BJ (cell line): ENCODE measurements at regions not wholly inside any gene's neighbourhood (a gene's known extent, or its start where the extent isn't known, plus 50 kb on each side); places are given as distances from the start of the nearest gene placed in this dataset.
A peak's percentile ranks its signal among the peaks of the same experiment; 100 is the strongest.

Experiments
- CTCF ChIA-PET: fragments of 350-600 bp; formaldehyde crosslinking; extraction: SDS; loops from one replicate; lab custom pipeline; 2021; ENCODE audit warnings: antibody characterized with exemption, inconsistent platforms; lab: Yijun Ruan, JAX
- POLR2A ChIA-PET: fragments of 300-600 bp; sonication (Branson Sonifier 250); formaldehyde crosslinking; extraction: SDS; loops from one replicate; lab custom pipeline; 2021; ENCODE audit warnings: antibody characterized with exemption; lab: Charles Lee
- DNase-seq: peaks from one replicate; pipeline ENCODE4 v3.0.0-alpha.2; 2011; ENCODE audit warnings: low read depth
- H3K27me3 ChIP-seq: 2 replicates; pipeline ENCODE4 v1.6.0; 2011; ENCODE audit warnings: low read length; ENCODE audit not compliant: control insufficient read depth, insufficient read depth
- H3K36me3 ChIP-seq: 2 replicates; pipeline ENCODE4 v1.5.1; 2011; ENCODE audit warnings: low read length; ENCODE audit not compliant: control insufficient read depth, insufficient read depth
- H3K4me3 ChIP-seq: 2 replicates; pipeline ENCODE4 v1.5.1; 2011; ENCODE audit warnings: low read depth, mild to moderate bottlenecking, control low read depth, low read length
- TF ChIP-seq, protein P1 (sequence below): IDR thresholded peaks from 2 replicates; pipeline ENCODE4 v1.5.1; 2011; ENCODE audit warnings: low read depth, mild to moderate bottlenecking, control low read depth, inconsistent platforms, low read length, moderate library complexity; ENCODE audit not compliant: insufficient read depth

DNA sequence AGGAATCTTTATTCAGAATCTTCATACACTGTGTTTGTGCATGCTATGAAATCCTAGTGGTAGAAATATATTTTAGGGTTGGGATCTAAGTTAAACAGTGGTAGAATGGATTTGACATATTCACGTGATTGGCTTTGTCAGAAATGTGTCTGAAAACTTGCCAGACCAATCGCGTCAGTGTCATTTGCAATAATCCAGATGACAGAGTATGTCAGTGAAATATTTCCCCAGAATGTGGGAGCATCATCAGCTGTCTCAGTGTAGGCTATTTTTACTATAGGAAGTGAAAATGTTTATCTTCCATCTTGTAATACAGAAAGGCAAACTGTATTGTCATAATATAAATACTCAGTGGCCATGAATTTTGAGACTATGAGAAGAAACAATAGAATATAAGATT, 220.6 kb upstream of the EDIL3 start:
- Histone ChIP-seq H3K27me3 (no peaks in the 10 kb centered on the region), H3K36me3 (no peaks in the 10 kb centered on the region), H3K4me3 (no peak overlapping the region)
- CTCF ChIA-PET = no interaction called here
- TF ChIP-seq, protein P1, sequence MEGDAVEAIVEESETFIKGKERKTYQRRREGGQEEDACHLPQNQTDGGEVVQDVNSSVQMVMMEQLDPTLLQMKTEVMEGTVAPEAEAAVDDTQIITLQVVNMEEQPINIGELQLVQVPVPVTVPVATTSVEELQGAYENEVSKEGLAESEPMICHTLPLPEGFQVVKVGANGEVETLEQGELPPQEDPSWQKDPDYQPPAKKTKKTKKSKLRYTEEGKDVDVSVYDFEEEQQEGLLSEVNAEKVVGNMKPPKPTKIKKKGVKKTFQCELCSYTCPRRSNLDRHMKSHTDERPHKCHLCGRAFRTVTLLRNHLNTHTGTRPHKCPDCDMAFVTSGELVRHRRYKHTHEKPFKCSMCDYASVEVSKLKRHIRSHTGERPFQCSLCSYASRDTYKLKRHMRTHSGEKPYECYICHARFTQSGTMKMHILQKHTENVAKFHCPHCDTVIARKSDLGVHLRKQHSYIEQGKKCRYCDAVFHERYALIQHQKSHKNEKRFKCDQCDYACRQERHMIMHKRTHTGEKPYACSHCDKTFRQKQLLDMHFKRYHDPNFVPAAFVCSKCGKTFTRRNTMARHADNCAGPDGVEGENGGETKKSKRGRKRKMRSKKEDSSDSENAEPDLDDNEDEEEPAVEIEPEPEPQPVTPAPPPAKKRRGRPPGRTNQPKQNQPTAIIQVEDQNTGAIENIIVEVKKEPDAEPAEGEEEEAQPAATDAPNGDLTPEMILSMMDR = no peak
- DNase-seq = no peak
- POLR2A ChIA-PET = no interaction called here

DNA sequence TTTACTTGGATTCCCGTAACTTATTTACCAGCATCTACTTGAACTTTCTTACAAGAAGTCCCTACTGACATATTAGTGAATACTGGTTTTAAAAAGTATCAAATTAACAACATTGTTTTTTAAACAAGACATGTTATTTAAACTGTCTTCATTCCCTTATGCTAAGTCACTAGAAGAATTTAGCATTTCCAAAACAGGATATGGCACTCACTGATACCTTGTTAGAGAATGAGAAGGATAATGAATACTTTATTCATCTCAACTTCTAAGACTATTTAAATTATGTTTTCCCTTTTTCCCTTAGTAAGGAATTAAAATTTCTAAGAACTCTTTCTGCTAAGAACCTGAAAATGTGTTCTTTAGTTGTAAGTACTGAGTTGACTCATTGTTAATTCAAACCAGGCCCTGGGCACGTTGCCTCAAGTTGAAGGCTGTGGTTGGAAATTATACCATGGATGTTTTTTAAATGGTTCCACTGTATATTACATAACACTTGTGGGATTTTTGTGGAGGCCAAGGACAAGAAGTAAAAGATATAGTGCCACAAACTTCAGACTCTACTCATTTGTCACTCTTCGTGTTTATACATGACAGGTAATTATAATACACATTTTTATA, 219.0 kb upstream of the EDIL3 start:
- ChIA-PET POLR2A (no interaction called here), CTCF (no interaction called here)
- Histone ChIP-seq H3K27me3 (no peaks in the 10 kb centered on the region), H3K36me3 (no peaks in the 10 kb centered on the region), H3K4me3 (no peak overlapping the region)
- DNase-seq = peak; percentile 2
- TF ChIP-seq, protein P1 = no peak

DNA sequence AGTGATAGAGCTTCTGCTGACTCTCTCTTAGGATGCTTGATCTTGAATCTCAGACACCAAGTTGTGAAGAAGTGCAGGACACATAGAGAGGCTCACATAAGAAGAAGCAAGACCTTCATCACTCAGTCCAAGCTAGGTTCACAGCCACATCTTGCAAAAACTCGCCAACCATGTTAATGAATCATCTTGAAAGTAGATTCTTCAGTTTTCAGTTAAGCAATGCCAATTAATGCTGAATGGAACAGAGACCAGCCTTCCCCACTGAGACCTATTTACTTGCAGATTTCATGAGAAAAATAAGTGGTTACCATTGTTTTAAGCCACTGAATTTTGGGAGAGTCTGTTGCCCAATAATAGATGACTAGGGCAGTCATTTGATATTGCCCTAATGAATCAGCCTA, 217.7 kb upstream of the EDIL3 start:
- POLR2A ChIA-PET = no interaction called here
- Histone ChIP-seq H3K36me3 (no peaks in the 10 kb centered on the region), H3K4me3 (no peak overlapping the region), H3K27me3 (no peaks in the 10 kb centered on the region)
- no peak for DNase-seq
- TF ChIP-seq, protein P1 = no peak
- CTCF ChIA-PET = interaction anchor here (1.0 kb wide), 1 partner anchor 60 kb away, joined by 3 read pairs; no protein-coding TSS in a partner anchor

DNA sequence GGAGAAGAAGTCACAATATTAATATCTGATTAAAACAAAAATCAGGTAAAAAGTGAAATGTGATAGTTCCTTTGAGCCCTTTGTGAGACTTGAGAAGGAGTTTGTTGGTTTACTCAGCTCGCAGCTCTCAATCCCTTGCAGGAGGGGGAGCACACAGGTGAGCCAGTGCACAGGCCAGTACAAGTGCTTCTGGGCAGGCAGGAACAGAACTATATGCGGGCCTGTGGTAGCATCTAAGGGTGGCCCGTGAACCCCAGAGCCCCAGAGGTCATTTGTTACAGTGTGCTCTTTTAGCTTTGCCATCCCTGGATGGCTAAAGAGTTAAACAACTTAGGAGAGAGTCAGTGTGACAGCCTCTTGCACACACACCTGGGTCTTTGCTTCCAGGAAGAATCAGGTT, 215.3 kb upstream of the EDIL3 start:
- ChIA-PET POLR2A (no interaction called here), CTCF (no interaction called here)
- Histone ChIP-seq H3K4me3 (no peak overlapping the region), H3K27me3 (no peaks in the 10 kb centered on the region), H3K36me3 (no peaks in the 10 kb centered on the region)
- TF ChIP-seq, protein P1 = no peak
- no peak for DNase-seq

DNA sequence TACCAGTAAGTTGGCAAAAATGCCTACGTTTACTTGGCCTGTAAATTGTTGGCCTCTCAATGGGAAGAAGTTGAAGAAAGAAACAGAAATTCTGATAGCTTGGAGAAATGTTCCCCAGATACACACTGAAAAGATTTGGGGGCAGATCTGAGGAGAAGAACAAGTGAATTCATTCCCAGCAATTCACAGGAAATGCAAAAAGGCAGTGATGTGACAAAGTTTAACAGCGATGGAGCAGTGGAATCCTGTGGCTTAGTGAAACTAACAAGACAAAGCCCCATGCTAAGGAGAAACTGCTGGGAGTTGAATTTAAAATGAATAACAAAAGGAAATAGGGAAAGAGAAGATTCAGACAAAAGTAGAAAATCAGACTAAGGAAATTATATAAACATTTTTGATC, 213.2 kb upstream of the EDIL3 start:
- POLR2A ChIA-PET = no interaction called here
- H3K4me3 ChIP-seq = no peak overlapping the region
- H3K27me3 ChIP-seq = no peaks in the 10 kb centered on the region
- TF ChIP-seq, protein P1 = no peak
- CTCF ChIA-PET = no interaction called here
- no peak for DNase-seq
- no peaks in the 10 kb centered on the region for H3K36me3 ChIP-seq
